Esophagus squamous epithelium (tissue), 5 donors: ENCODE measurements at regions not wholly inside any gene's neighbourhood (a gene's known extent, or its start where the extent isn't known, plus 50 kb on each side); places are given as distances from the start of the nearest gene placed in this dataset.

Experiments used
- DNase-seq: peaks from one replicate; lab custom pipeline; 2025; lab: John Stamatoyannopoulos, UW
- H3K27ac ChIP-seq, 4 donors: fragments of 200-600 bp; sonication (generic); one replicate each; pipeline ENCODE4 v1.5.1; 2016 to 2019; ENCODE audit warnings: mild to moderate bottlenecking in 1 of 4
- H3K27me3 ChIP-seq, 4 donors: fragments of 200-600 bp; sonication (generic); 1 replicate in 3 of 4; 2 replicates in 1 of 4; pipeline versions ENCODE4 v1.5.1 to v1.6.0; 2017 to 2021; ENCODE audit warnings: antibody characterized with exemption in 1 of 4
- H3K36me3 ChIP-seq, 3 donors: fragments of 200-600 bp; sonication (generic); one replicate each; pipeline ENCODE4 v1.5.1; 2016 to 2019
- H3K4me1 ChIP-seq, 3 donors: fragments of 200-600 bp; sonication (generic); one replicate each; pipeline ENCODE4 v1.5.1; 2017 to 2019
- H3K4me3 ChIP-seq, 4 donors: fragments of 200-600 bp; sonication (generic); 1 replicate in 3 of 4; 2 replicates in 1 of 4; pipeline ENCODE4 v1.5.1; 2016 to 2019; ENCODE audit warnings: mild to moderate bottlenecking in 2 of 4, moderate library complexity in 1 of 4
- H3K9me3 ChIP-seq, 3 donors: fragments of 200-600 bp; sonication (generic); one replicate each; pipeline ENCODE4 v1.5.1; 2016 to 2019
- CTCF ChIP-seq, 6 experiments: fragments of 450-650 bp in 4 of 6; fragments of 200-600 bp in 2 of 6; sonication (generic) in 2 of 6; IDR thresholded peaks; one replicate each; pipeline ENCODE4 v1.5.1; 2016 to 2019; ENCODE audit warnings: antibody characterized with exemption in 6 of 6, mild to moderate bottlenecking in 4 of 6, moderate library complexity in 4 of 6
- POLR2A ChIP-seq, 4 donors: fragments of 450-650 bp; IDR thresholded peaks; one replicate each; pipeline ENCODE4 v1.6.1; 2017; ENCODE audit warnings: antibody characterized with exemption in 4 of 4, mild to moderate bottlenecking in 4 of 4, moderate library complexity in 3 of 4
- WGBS, 2 donors: methylation state at CpG; one replicate each; pipeline ENCODE4 v1.1.5; 2018; 5-methylcytosine and 5-hydroxymethylcytosine counted together
- intact Hi-C: fragments of 100-400 bp; cut with DNase I; formaldehyde crosslinking; loops from one replicate; pipeline ENCODE4 v1.15.0; 2022
- donor health status: DM: yes; HTN: yes; CAD: no.

GRCh38 chr5:116347657-116348056 is 227.0 kb downstream of the SEMA6A start:
- WGBS, 2 donors = 78 to 85% methylated on average over 1 of the region's 1 CpG
- Histone ChIP-seq H3K4me1 (no peaks in the 10 kb centered on the region), H3K36me3 (peaks cover 0 to 21% (median 0%) of the 10 kb centered on the region in 3 donors), H3K4me3 (no peak overlapping the region), H3K9me3 (peaks cover 0 to 13% (median 0%) of the 10 kb centered on the region in 3 donors), H3K27me3 (no peaks in the 10 kb centered on the region), H3K27ac (no peak overlapping the region)
- TF ChIP-seq CTCF (IDR thresholded peaks at IDR 0.05) (no peak), POLR2A (IDR thresholded peaks at IDR 0.05) (no peak)
- intact Hi-C loops = no loop called here
- no peak for DNase-seq

GRCh38 chr5:116343961-116344360 is 230.7 kb downstream of the SEMA6A start:
- no peak for DNase-seq
- no peaks in the 10 kb centered on the region for H3K4me1 ChIP-seq
- H3K36me3 ChIP-seq = peaks cover 0 to 10% (median 0%) of the 10 kb centered on the region in 3 donors
- H3K27ac ChIP-seq = no peak overlapping the region
- peaks cover 0 to 13% (median 0%) of the 10 kb centered on the region in 3 donors for H3K9me3 ChIP-seq
- H3K27me3 ChIP-seq = no peaks in the 10 kb centered on the region
- TF ChIP-seq POLR2A (IDR thresholded peaks at IDR 0.05) = no peak
- no peak for TF ChIP-seq CTCF (IDR thresholded peaks at IDR 0.05)
- no peak overlapping the region for H3K4me3 ChIP-seq
- intact Hi-C loops = no loop called here
- 34 to 37% methylated on average over 3 of the region's 4 CpGs for WGBS, 2 donors
